ENCODE measurements at regions not wholly inside any gene's neighbourhood (a gene's known extent, or its start where the extent isn't known, plus 50 kb on each side); places are given as distances from the start of the nearest gene placed in this dataset.
"Not testable (repeated sequence)": the region's sequence is repeated elsewhere in the genome, so short reads cannot be mapped to it uniquely, and the experiment has no call there.

- TF ChIP-seq EZH2phosphoT487 (IDR thresholded peaks at IDR 0.05; ENCODE audit: borderline replicate concordance, low read length); CTCF (IDR thresholded peaks at IDR 0.05; ENCODE audit: low read depth, low read length, poor library complexity, severe bottlenecking): not testable (repeated sequence)
Measured at GRCh38 chr6:21757392-21757791, 163.8 kb downstream of the SOX4 start.

Measured in DOHH2 (cell line).